Cardiac fibroblast (primary cell): ENCODE measurements at regions not wholly inside any gene's neighbourhood (a gene's known extent, or its start where the extent isn't known, plus 50 kb on each side); places are given as distances from the start of the nearest gene placed in this dataset.
A peak's percentile ranks its signal among the peaks of the same experiment; 100 is the strongest.

Source experiments
- DNase-seq, 2 donors: peaks; one replicate each; pipeline versions ENCODE4 v3.0.0 to v3.0.0-alpha.2; 2010; ENCODE audit warnings: low read depth in 2 of 2
- H3K4me3 ChIP-seq, 2 donors: replicated peaks in 1 of 2; 1 replicate in 1 of 2; 2 replicates in 1 of 2; pipeline ENCODE4 v1.5.1; 2011; ENCODE audit warnings: low read depth in 2 of 2, low read length in 2 of 2, mild to moderate bottlenecking in 2 of 2, moderate library complexity in 1 of 2
- CTCF ChIP-seq: IDR thresholded peaks from one replicate; pipeline ENCODE4 v1.5.1; 2011; ENCODE audit warnings: low read depth, mild to moderate bottlenecking, low read length, inconsistent platforms

DNA sequence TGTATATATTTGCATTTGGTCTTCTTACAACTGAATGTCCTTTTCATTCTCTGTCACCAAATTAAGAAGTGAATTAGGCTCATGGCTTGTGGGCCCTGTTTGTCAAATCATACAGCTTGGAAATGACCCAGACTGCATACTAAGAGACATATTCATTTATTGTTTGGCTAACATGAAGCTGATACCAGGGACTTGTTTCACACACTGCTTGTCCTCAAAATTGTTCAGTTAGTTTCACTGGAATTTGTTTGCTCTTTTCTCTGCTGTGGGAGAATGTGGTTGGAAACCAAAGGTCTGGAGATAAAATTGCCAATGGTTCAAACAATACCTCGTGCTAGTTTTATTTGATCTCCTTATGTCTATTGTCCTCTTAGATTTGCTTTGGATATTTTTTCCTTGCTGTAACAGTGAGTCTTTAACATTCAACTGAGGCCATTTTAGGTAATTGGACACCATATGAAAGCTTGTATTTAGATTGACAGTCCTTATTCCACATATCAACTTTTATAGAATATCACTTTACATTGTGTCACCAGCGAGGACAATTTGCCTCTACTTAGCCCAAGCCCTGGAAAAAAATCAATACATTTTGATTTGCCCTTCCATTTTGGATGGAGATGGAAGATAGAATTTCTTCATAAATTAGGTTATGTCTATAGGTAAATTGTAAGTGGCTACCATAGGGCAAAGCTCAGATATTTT is 144.3 kb upstream of the MTAP start:
- no peak overlapping the region for H3K4me3 ChIP-seq
- no peak for TF ChIP-seq CTCF
- DNase-seq = peak; percentile 62 to 74

GRCh38 chr9:21660976-21661375 is 141.5 kb upstream of the MTAP start:
- no peak overlapping the region for H3K4me3 ChIP-seq
- DNase-seq = no peak
- TF ChIP-seq CTCF = no peak

GRCh38 chr9:21661626-21662025 is 140.8 kb upstream of the MTAP start:
- DNase-seq = peak; percentile 68 to 89
- H3K4me3 ChIP-seq = no peak overlapping the region
- no peak for TF ChIP-seq CTCF

GRCh38 chr9:21668516-21668915 is 133.9 kb upstream of the MTAP start:
- no peak for TF ChIP-seq CTCF

DNA sequence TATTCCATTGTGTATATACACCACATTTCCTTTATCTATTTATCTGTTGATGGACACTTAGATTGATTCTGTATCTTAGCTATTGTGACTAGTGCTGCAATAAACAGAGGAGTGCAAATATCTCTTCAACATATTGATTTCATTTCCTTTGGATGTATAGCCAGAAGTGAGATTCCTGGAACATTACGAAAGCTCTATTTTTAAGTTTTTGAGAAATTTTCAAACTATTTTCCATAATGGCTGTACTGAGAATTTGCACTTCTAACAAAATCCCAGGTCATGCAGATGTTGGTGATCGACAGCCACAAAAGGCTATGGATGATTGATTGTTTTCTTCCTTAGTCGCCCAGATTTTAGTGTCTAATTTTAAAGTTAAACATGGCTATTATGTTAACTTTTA is 132.7 kb upstream of the MTAP start:
- no peak for TF ChIP-seq CTCF
- no peak overlapping the region for H3K4me3 ChIP-seq
- no peak for DNase-seq

More at GRCh38 chr9:21668516-21668915, 133.9 kb upstream of the MTAP start:
- no peak overlapping the region for H3K4me3 ChIP-seq
- DNase-seq = no peak

DNA sequence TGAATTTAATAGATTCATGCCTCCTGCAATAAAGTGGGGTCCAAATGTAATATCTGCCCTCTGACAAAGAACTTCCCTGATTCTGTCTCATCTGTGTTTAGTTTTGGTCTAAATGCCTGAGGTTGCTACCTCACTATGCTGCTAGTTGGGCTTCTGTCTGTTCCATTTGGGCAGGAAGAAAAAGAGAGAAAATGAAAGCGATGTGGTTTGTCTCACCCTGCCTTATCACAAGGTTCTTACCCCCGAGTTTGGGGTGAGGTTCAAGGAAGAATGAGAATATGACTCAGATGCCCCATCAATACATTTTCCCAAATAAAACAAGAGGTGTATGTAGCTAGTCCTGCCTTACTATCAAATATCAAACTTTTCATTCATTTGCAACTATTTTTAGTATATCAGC is 132.1 kb upstream of the MTAP start:
- no peak for DNase-seq

More for the DNA sequence above, 132.1 kb upstream of the MTAP start:
- no peak overlapping the region for H3K4me3 ChIP-seq
- TF ChIP-seq CTCF = no peak
